ENCODE measurements at regions not wholly inside any gene's neighbourhood (a gene's known extent, or its start where the extent isn't known, plus 50 kb on each side); places are given as distances from the start of the nearest gene placed in this dataset.

DNA sequence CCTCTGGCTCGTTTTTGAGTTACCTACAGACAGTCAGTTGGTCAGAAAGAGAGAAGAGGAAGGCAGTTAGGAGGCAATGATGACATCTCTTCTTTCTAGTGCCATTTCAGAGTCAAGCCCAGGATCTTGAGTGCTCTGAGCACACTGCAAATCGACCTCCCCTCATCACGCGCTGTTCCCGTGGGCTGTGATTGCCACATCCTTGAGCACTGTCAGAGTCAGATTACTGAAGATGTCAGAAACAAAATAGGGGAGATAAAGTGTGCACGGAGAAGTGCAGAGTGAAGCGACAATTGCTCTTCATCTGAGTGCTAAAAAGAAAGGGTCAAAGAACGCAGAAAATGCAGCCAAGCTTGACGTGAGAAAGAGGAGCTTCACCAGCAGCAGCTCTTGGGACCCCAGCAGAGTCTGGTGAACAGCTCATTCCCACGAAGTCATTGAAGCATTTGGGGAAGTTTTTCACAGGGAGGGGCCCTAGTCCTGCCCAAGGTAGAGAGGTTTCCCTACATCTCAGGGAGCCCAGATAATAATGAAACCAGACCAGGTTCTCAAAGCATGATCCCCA is 661.7 kb upstream of the AUTS2 start:
- no peak for DNase-seq (ENCODE audit: low read depth)
- TF ChIP-seq, protein P1, sequence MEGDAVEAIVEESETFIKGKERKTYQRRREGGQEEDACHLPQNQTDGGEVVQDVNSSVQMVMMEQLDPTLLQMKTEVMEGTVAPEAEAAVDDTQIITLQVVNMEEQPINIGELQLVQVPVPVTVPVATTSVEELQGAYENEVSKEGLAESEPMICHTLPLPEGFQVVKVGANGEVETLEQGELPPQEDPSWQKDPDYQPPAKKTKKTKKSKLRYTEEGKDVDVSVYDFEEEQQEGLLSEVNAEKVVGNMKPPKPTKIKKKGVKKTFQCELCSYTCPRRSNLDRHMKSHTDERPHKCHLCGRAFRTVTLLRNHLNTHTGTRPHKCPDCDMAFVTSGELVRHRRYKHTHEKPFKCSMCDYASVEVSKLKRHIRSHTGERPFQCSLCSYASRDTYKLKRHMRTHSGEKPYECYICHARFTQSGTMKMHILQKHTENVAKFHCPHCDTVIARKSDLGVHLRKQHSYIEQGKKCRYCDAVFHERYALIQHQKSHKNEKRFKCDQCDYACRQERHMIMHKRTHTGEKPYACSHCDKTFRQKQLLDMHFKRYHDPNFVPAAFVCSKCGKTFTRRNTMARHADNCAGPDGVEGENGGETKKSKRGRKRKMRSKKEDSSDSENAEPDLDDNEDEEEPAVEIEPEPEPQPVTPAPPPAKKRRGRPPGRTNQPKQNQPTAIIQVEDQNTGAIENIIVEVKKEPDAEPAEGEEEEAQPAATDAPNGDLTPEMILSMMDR (IDR thresholded peaks at IDR 0.05; ENCODE audit: low read length, missing control alignments): no peak
- no peak overlapping the region for H3K4me3 ChIP-seq (replicated peaks; ENCODE audit: low read depth, low read length)

DNA sequence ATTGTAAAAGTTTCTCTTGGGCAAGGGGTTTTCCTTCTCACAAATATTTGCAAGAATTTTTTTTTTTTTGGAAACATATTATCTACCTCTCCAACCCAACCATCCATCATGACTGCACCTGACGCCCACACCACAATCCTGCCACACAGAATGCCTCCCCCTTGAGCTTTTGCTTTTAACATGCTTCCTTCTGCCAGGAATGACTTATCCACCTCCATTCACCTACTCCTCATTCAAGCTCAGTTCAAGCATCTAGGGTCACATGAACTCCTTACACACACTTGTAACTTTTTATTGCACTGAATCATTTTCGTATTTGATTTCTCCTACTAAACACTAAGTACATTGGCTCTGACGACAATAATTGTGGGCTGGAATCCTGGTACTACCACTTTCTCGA is 660.1 kb upstream of the AUTS2 start:
- H3K4me3 ChIP-seq (replicated peaks; ENCODE audit: low read depth, low read length): no peak overlapping the region
- TF ChIP-seq, protein P1 (IDR thresholded peaks at IDR 0.05; ENCODE audit: low read length, missing control alignments): no peak
- DNase-seq (ENCODE audit: low read depth): no peak

DNA sequence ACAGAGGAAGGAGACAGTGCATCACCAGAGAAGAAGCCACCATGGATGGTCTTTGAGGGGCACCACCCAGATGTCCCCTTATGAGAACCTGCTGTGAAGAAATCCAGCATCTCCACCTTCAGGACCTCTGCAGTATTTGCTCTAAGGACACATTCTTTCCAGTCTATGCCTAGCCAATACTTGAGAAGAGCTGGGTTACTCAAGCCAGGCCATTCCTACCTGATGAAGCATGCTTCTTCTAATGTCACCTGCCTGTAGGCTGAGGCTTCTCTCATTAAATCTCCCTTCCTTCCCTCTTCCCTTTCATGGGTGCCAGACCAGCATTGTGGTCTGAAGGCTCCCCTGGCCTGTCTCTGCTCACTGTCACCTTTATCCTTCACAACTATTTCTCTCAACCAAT is 654.5 kb upstream of the AUTS2 start:
- TF ChIP-seq, protein P1 (IDR thresholded peaks at IDR 0.05; ENCODE audit: low read length, missing control alignments): no peak

DNA sequence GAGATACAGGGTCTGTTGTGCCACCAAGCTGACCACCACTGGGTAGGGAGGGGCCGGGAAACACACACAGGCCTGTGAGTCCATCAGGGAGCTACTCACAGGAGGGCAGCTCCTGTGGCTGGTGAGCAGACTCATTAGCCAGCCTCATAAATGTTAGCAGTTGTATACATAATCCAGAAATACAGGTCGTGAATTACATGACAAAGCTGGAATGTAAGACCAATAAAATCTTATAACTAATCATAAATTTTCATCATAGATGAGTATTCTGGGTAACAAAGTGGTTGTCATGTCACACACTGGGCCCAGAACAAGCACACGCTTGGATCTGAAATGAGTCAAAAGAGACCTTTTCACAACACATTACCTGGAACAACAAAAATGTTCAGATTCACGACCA is 642.6 kb upstream of the AUTS2 start:
- no peak overlapping the region for H3K4me3 ChIP-seq (replicated peaks; ENCODE audit: low read depth, low read length)
- DNase-seq (ENCODE audit: low read depth): no peak
- TF ChIP-seq, protein P1 (IDR thresholded peaks at IDR 0.05; ENCODE audit: low read length, missing control alignments): no peak

More for the DNA sequence above, 654.5 kb upstream of the AUTS2 start:
- no peak overlapping the region for H3K4me3 ChIP-seq (replicated peaks; ENCODE audit: low read depth, low read length)
- DNase-seq (ENCODE audit: low read depth): no peak

DNA sequence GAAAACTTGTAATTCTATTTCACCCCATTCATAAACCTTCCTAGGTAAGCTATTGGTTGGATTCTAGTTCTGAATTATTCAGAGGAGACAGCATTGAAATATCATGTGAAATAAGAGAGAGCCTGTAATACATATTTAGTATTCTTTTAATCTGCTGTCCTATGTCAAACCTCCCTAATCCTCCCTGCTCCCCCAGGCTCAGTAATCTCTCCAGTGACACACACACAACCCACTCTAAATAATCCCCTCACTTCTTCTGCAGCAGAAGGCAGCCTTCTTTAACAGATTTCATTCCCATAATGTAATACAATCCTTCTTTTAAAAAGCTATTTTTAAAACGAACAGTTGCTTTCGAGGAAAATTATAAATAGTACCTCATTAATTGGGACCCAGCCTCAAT is 639.7 kb upstream of the AUTS2 start:
- TF ChIP-seq, protein P1 (IDR thresholded peaks at IDR 0.05; ENCODE audit: low read length, missing control alignments): no peak
- no peak overlapping the region for H3K4me3 ChIP-seq (replicated peaks; ENCODE audit: low read depth, low read length)
- no peak for DNase-seq (ENCODE audit: low read depth)

DNA sequence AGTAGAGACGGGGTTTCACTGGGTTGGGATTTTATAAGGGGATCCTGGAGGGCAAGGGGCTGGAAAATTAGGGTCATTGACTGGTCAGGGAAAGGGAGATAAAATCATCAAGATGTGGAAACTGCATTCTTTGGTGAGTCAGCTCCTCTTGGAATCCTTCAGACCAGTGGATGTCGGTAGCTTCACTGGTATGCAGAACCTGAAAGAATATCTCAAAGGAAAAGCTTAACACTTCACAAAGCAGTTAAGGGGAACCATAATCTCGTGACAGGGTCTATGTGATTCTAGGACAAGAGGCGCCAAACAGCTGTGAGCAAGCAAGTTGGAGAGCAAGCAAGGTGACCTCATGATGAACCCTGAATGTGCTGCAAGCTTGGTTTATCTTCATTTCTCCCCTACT is 634.7 kb upstream of the AUTS2 start:
- no peak overlapping the region for H3K4me3 ChIP-seq (replicated peaks; ENCODE audit: low read depth, low read length)
- TF ChIP-seq, protein P1 (IDR thresholded peaks at IDR 0.05; ENCODE audit: low read length, missing control alignments): no peak
- peak; percentile 66 for DNase-seq (ENCODE audit: low read depth)

DNA sequence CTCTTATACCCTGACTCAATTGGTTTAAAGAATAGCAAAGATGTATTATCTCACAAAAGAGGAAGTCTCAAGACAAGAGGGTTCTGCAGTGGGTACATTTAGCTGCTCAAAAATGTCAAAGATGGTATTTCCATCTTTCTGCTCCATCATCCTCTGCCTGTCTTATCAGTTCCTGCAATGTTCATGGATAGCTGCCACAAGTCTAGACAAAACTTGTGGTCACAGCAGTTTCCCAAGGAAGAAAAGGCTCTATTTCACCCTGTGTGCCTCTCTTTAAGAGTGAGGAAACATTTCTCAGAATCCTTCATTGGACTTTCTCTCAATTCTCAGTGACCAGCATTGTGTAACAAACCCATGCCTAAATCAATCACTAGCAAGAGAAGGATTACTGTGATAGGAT is 634.2 kb upstream of the AUTS2 start:
- DNase-seq (ENCODE audit: low read depth): peak; percentile 60
- TF ChIP-seq, protein P1 (IDR thresholded peaks at IDR 0.05; ENCODE audit: low read length, missing control alignments): no peak
- H3K4me3 ChIP-seq (replicated peaks; ENCODE audit: low read depth, low read length): no peak overlapping the region
